A673 (cell line): ENCODE measurements at regions not wholly inside any gene's neighbourhood (a gene's known extent, or its start where the extent isn't known, plus 50 kb on each side); places are given as distances from the start of the nearest gene placed in this dataset.

Experiments
- BruUV-seq: library from RNA; stranded (reverse); fragments of 400-500 nt; replicated peaks from 2 replicates; lab custom pipeline; 2021; lab: Mats Ljungman, UMichigan
- CTCF ChIA-PET: fragments of 300-600 bp; sonication (Branson Sonifier 250); formaldehyde crosslinking; loops from one replicate; lab custom pipeline; 2022; ENCODE audit warnings: antibody characterized with exemption; lab: Charles Lee
- POLR2A ChIA-PET: fragments of 300-600 bp; sonication (Branson Sonifier 250); formaldehyde crosslinking; loops from one replicate; lab custom pipeline; 2022; ENCODE audit warnings: antibody characterized with exemption; ENCODE audit not compliant: low non-redundant PET; lab: Charles Lee
- DNase-seq: peaks from one replicate; pipeline ENCODE4 v3.0.0-alpha.2; 2015; ENCODE audit warnings: low spot score
- H3K27ac ChIP-seq: fragments of 200-600 bp; sonication (generic); 2 replicates; pipeline ENCODE4 v1.5.1; 2016; ENCODE audit warnings: mixed run types, low read depth, mild to moderate bottlenecking, mixed read lengths, antibody characterized with exemption, low read length; ENCODE audit not compliant: poor library complexity, severe bottlenecking
- H3K27me3 ChIP-seq: fragments of 200-600 bp; sonication (generic); replicated peaks from 2 replicates; pipeline ENCODE4 v1.6.1; 2017; ENCODE audit warnings: mixed run types, low read depth, mild to moderate bottlenecking, mixed read lengths, antibody characterized with exemption, low read length; ENCODE audit not compliant: insufficient read depth, poor library complexity
- H3K36me3 ChIP-seq: fragments of 200-600 bp; sonication (generic); 2 replicates; pipeline ENCODE4 v1.6.1; 2016; ENCODE audit warnings: mixed run types, mild to moderate bottlenecking, mixed read lengths, antibody characterized with exemption, low read length; ENCODE audit not compliant: insufficient read depth, poor library complexity, severe bottlenecking
- H3K4me1 ChIP-seq: fragments of 200-600 bp; sonication (generic); 2 replicates; pipeline ENCODE4 v1.6.1; 2017; ENCODE audit warnings: mixed run types, mild to moderate bottlenecking, mixed read lengths, antibody characterized with exemption, low read length; ENCODE audit not compliant: insufficient read depth, poor library complexity, severe bottlenecking
- H3K4me3 ChIP-seq: fragments of 200-600 bp; sonication (generic); 2 replicates; pipeline ENCODE4 v1.5.1; 2016; ENCODE audit warnings: low read depth, mixed run types, mild to moderate bottlenecking, mixed read lengths, low read length; ENCODE audit not compliant: poor library complexity, severe bottlenecking
- H3K9me3 ChIP-seq: fragments of 200-600 bp; sonication (generic); 2 replicates; pipeline ENCODE4 v1.6.1; 2016; ENCODE audit warnings: mixed run types, low read depth, mild to moderate bottlenecking, mixed read lengths, antibody characterized with exemption, low read length; ENCODE audit not compliant: poor library complexity, severe bottlenecking
- CTCF ChIP-seq: fragments of 300-800, 200-600 bp; sonication (generic); conservative IDR thresholded peaks from 2 replicates; pipeline ENCODE4 v1.5.1; 2017; ENCODE audit warnings: low read depth, mild to moderate bottlenecking, antibody characterized with exemption, low read length, moderate library complexity, mixed read lengths
- EZH2 ChIP-seq: fragments of 200-600 bp; sonication (generic); IDR thresholded peaks from 2 replicates; pipeline ENCODE4 v1.6.1; 2017; ENCODE audit warnings: borderline replicate concordance, low read depth, mild to moderate bottlenecking, mixed read lengths, antibody characterized with exemption, low read length; ENCODE audit not compliant: poor library complexity, severe bottlenecking
- intact Hi-C: fragments of 100-400 bp; cut with micrococcal nuclease; formaldehyde crosslinking; loops from one replicate; pipeline ENCODE4 v1.10.0; 2022; ENCODE audit not compliant: unreplicated experiment

GRCh38 chr10:44847110-44847509 lies 64.0 kb upstream of the TMEM72 start:
- Histone ChIP-seq H3K4me3 (no peak overlapping the region), H3K27ac (no peak overlapping the region), H3K27me3 (no peaks in the 10 kb centered on the region), H3K36me3 (no peaks in the 10 kb centered on the region), H3K4me1 (no peaks in the 10 kb centered on the region), H3K9me3 (no peaks in the 10 kb centered on the region)
- BruUV-seq, result no TSS peak
- ChIA-PET CTCF (no interaction called here), POLR2A (no interaction called here)
- no peak for DNase-seq
- intact Hi-C loops, result no loop called here
- TF ChIP-seq EZH2 (no peak), CTCF (no peak)

- TF ChIP-seq CTCF, result no peak
- no peak for TF ChIP-seq EZH2
- ChIA-PET CTCF (no interaction called here), POLR2A (no interaction called here)
- H3K9me3 ChIP-seq, result no peaks in the 10 kb centered on the region
- no peak overlapping the region for H3K27ac ChIP-seq
- intact Hi-C loops, result no loop called here
- no peak overlapping the region for H3K4me3 ChIP-seq
- H3K36me3 ChIP-seq, result no peaks in the 10 kb centered on the region
- H3K27me3 ChIP-seq, result no peaks in the 10 kb centered on the region
- H3K4me1 ChIP-seq, result no peaks in the 10 kb centered on the region
- BruUV-seq, result no TSS peak
- no peak for DNase-seq
Observed at GRCh38 chr10:44848211-44848610, 62.9 kb upstream of the TMEM72 start.

GRCh38 chr10:44849936-44850335 lies 61.2 kb upstream of the TMEM72 start:
- Histone ChIP-seq H3K4me3 (no peak overlapping the region), H3K4me1 (no peaks in the 10 kb centered on the region), H3K36me3 (no peaks in the 10 kb centered on the region), H3K27ac (no peak overlapping the region), H3K27me3 (no peaks in the 10 kb centered on the region), H3K9me3 (no peaks in the 10 kb centered on the region)
- TF ChIP-seq EZH2, result no peak
- intact Hi-C loops, result loop anchor here (10.0 kb wide), 1 partner anchor 525 kb away; no protein-coding TSS in a partner anchor
- ChIA-PET CTCF (no interaction called here), POLR2A (no interaction called here)
- no TSS peak for BruUV-seq
- no peak for DNase-seq

GRCh38 chr10:44850356-44850934 lies 60.7 kb upstream of the TMEM72 start:
- intact Hi-C loops, result loop anchor here (10.0 kb wide), 1 partner anchor 526 kb away; no protein-coding TSS in a partner anchor
- Histone ChIP-seq H3K4me3 (no peak overlapping the region), H3K9me3 (no peaks in the 10 kb centered on the region), H3K27ac (no peak overlapping the region), H3K36me3 (no peaks in the 10 kb centered on the region), H3K4me1 (no peaks in the 10 kb centered on the region), H3K27me3 (no peaks in the 10 kb centered on the region)
- TF ChIP-seq CTCF, result no peak
- no peak for TF ChIP-seq EZH2
- no TSS peak for BruUV-seq
- ChIA-PET CTCF (no interaction called here), POLR2A (no interaction called here)
- no peak for DNase-seq
